Prostate gland (tissue), 2 donors: ENCODE measurements at regions not wholly inside any gene's neighbourhood (a gene's known extent, or its start where the extent isn't known, plus 50 kb on each side); places are given as distances from the start of the nearest gene placed in this dataset.

Experiments used
- DNase-seq: peaks from one replicate; pipeline ENCODE4 v3.0.0-alpha.2; 2019; ENCODE audit warnings: low spot score
- H3K27ac ChIP-seq, 2 donors: fragments of 200-600 bp; sonication (generic); 2 replicates each; pipeline ENCODE4 v1.5.1; 2017 to 2019
- H3K27me3 ChIP-seq: fragments of 200-600 bp; sonication (generic); replicated peaks from 2 replicates; pipeline ENCODE4 v1.5.1; 2019; ENCODE audit not compliant: insufficient read depth
- H3K36me3 ChIP-seq, 2 donors: fragments of 200-600 bp; sonication (generic); 1 replicate in 1 of 2; 2 replicates in 1 of 2; pipeline versions ENCODE4 v1.5.1 to v1.8.1; 2017 to 2019
- H3K4me1 ChIP-seq: fragments of 200-600 bp; sonication (generic); replicated peaks from 2 replicates; pipeline ENCODE4 v1.5.1; 2019
- H3K4me3 ChIP-seq, 2 donors: fragments of 200-600 bp; sonication (generic); 2 replicates each; pipeline ENCODE4 v1.5.1; 2017 to 2019
- H3K9me3 ChIP-seq: fragments of 200-600 bp; sonication (generic); 2 replicates; pipeline ENCODE4 v1.5.1; 2017
- POLR2A ChIP-seq: fragments of 450-650 bp; IDR thresholded peaks from one replicate; pipeline ENCODE4 v1.6.1; 2016; ENCODE audit warnings: antibody characterized with exemption, mild to moderate bottlenecking
- POLR2AphosphoS5 ChIP-seq: sonication (generic); formaldehyde crosslinking; IDR thresholded peaks from one replicate; pipeline ENCODE4 v1.6.1; 2017; ENCODE audit warnings: antibody characterized with exemption
- WGBS: methylation state at CpG from one replicate; pipeline ENCODE4 v1.1.5; 2018; 5-methylcytosine and 5-hydroxymethylcytosine counted together
- intact Hi-C: fragments of 100-400 bp; cut with DNase I; formaldehyde crosslinking; loops from one replicate; pipeline ENCODE4 v1.14.2; 2022
- TF ChIP-seq, protein P1 (sequence below), 4 experiments: fragments of 200-600 bp in 2 of 4; fragments of 450-650 bp in 2 of 4; sonication (generic) in 2 of 4; IDR thresholded peaks; 1 replicate in 3 of 4; 2 replicates in 1 of 4; pipeline ENCODE4 v1.5.1; 2016 to 2019; ENCODE audit warnings: antibody characterized with exemption in 4 of 4, mild to moderate bottlenecking in 2 of 4, moderate library complexity in 2 of 4

- no peak for DNase-seq
- Histone ChIP-seq H3K4me3 (no peak overlapping the region), H3K36me3 (no peaks in the 10 kb centered on the region), H3K27ac (no peak overlapping the region), H3K4me1 (no peaks in the 10 kb centered on the region), H3K27me3 (no peaks in the 10 kb centered on the region), H3K9me3 (no peaks in the 10 kb centered on the region)
- intact Hi-C loops, result no loop called here
- WGBS, result 72% methylated on average over 2 of the region's 2 CpGs
- no peak for TF ChIP-seq POLR2AphosphoS5
- TF ChIP-seq, protein P1, sequence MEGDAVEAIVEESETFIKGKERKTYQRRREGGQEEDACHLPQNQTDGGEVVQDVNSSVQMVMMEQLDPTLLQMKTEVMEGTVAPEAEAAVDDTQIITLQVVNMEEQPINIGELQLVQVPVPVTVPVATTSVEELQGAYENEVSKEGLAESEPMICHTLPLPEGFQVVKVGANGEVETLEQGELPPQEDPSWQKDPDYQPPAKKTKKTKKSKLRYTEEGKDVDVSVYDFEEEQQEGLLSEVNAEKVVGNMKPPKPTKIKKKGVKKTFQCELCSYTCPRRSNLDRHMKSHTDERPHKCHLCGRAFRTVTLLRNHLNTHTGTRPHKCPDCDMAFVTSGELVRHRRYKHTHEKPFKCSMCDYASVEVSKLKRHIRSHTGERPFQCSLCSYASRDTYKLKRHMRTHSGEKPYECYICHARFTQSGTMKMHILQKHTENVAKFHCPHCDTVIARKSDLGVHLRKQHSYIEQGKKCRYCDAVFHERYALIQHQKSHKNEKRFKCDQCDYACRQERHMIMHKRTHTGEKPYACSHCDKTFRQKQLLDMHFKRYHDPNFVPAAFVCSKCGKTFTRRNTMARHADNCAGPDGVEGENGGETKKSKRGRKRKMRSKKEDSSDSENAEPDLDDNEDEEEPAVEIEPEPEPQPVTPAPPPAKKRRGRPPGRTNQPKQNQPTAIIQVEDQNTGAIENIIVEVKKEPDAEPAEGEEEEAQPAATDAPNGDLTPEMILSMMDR (IDR thresholded peaks at IDR 0.05), result no peak
- TF ChIP-seq POLR2A, result no peak
These were observed 570.8 kb upstream of the TLE4 start for GRCh38 chr9:79001012-79001411.

DNA sequence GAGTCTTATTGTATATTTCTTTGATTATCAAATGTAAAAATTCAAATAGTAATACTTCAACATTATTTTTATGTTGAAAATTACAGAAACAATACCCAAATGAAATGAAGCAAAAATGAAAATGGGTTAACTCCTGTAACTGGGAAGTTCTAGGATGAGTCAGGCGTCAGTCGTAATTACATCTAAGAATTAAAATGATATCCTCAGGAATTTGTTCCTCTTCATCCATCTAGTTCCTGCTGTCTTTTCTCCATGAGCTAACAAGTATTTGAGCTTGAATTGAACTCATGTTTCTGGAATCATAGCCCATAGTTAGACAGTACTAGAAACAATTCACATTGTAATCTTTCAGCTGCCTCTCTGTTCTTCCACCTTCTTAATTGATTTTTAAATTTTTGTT is 568.3 kb upstream of the TLE4 start:
- H3K27me3 ChIP-seq, result no peaks in the 10 kb centered on the region
- WGBS, result 96% methylated on average over 2 of the region's 2 CpGs
- intact Hi-C loops, result no loop called here
- no peaks in the 10 kb centered on the region for H3K9me3 ChIP-seq
- H3K4me3 ChIP-seq, result no peak overlapping the region
- TF ChIP-seq, protein P1 (IDR thresholded peaks at IDR 0.05), result no peak
- TF ChIP-seq POLR2AphosphoS5, result no peak
- no peak for TF ChIP-seq POLR2A
- H3K4me1 ChIP-seq, result no peaks in the 10 kb centered on the region
- no peak for DNase-seq
- H3K27ac ChIP-seq, result no peak overlapping the region
- H3K36me3 ChIP-seq, result no peaks in the 10 kb centered on the region

- H3K9me3 ChIP-seq, result no peaks in the 10 kb centered on the region
- no peaks in the 10 kb centered on the region for H3K4me1 ChIP-seq
- WGBS, result 57% methylated on average over 4 of the region's 4 CpGs
- no peak overlapping the region for H3K27ac ChIP-seq
- H3K36me3 ChIP-seq, result no peaks in the 10 kb centered on the region
- no peaks in the 10 kb centered on the region for H3K27me3 ChIP-seq
- TF ChIP-seq POLR2AphosphoS5 (no peak), POLR2A (no peak)
- TF ChIP-seq, protein P1 (IDR thresholded peaks at IDR 0.05), result no peak
- no peak for DNase-seq
- intact Hi-C loops, result no loop called here
- no peak overlapping the region for H3K4me3 ChIP-seq
These were observed 567.7 kb upstream of the TLE4 start for GRCh38 chr9:79004032-79004431.

DNA sequence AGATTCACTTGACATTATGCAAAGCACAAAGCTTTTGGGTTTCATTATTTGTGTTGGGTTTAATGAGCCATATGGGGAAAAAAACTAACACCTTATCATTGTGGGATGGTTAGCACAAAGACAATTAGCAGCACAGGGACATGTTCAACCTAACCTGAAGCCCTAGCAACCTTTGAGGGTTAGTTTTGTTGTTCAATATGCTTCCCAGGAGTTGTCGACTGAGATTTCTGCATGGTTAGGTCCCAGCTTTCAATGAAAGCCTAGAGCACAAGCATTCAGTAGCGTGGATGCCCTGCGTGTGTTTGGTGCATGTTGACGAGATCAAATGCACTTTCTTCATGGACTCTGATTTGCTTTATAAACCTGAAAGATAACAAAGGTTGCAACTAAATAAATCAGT is 565.2 kb upstream of the TLE4 start:
- H3K4me1 ChIP-seq, result no peaks in the 10 kb centered on the region
- no peak for DNase-seq
- no peak overlapping the region for H3K27ac ChIP-seq
- H3K4me3 ChIP-seq, result no peak overlapping the region
- TF ChIP-seq POLR2A (no peak), POLR2AphosphoS5 (no peak)
- TF ChIP-seq, protein P1 (IDR thresholded peaks at IDR 0.05), result no peak
- H3K27me3 ChIP-seq, result no peaks in the 10 kb centered on the region
- H3K9me3 ChIP-seq, result no peaks in the 10 kb centered on the region
- H3K36me3 ChIP-seq, result no peaks in the 10 kb centered on the region
- WGBS, result 88% methylated on average over 4 of the region's 4 CpGs
- intact Hi-C loops, result no loop called here

- Histone ChIP-seq H3K27me3 (no peaks in the 10 kb centered on the region), H3K4me1 (no peaks in the 10 kb centered on the region), H3K4me3 (no peak overlapping the region), H3K9me3 (no peaks in the 10 kb centered on the region), H3K36me3 (no peaks in the 10 kb centered on the region), H3K27ac (no peak overlapping the region)
- intact Hi-C loops, result no loop called here
- DNase-seq, result no peak
- TF ChIP-seq, protein P1 (IDR thresholded peaks at IDR 0.05), result no peak
- no peak for TF ChIP-seq POLR2A
- no peak for TF ChIP-seq POLR2AphosphoS5
- WGBS, result 87% methylated on average over 8 of the region's 8 CpGs
These were observed 563.9 kb upstream of the TLE4 start for GRCh38 chr9:79007701-79008483.
